Esophagus muscularis mucosa (tissue), 4 donors: ENCODE measurements at regions not wholly inside any gene's neighbourhood (a gene's known extent, or its start where the extent isn't known, plus 50 kb on each side); places are given as distances from the start of the nearest gene placed in this dataset.

Source experiments
- EP300 ChIP-seq: sonication (generic); formaldehyde crosslinking; IDR thresholded peaks from one replicate; pipeline ENCODE4 v1.6.1; 2017; ENCODE audit warnings: antibody characterized with exemption
- POLR2A ChIP-seq: fragments of 450-650 bp; IDR thresholded peaks from one replicate; pipeline ENCODE4 v1.6.1; 2017; ENCODE audit warnings: antibody characterized with exemption, moderate library complexity, mild to moderate bottlenecking, low read depth
- TF ChIP-seq, protein P1 (sequence below), 3 experiments: fragments of 200-600 bp in 2 of 3; fragments of 450-650 bp in 1 of 3; sonication (generic) in 2 of 3; IDR thresholded peaks; one replicate each; pipeline ENCODE4 v1.5.1; 2017 to 2019; ENCODE audit warnings: antibody characterized with exemption in 3 of 3, mild to moderate bottlenecking in 2 of 3, moderate library complexity in 1 of 3

- TF ChIP-seq EP300 (no peak), POLR2A (no peak)
- TF ChIP-seq, protein P1, sequence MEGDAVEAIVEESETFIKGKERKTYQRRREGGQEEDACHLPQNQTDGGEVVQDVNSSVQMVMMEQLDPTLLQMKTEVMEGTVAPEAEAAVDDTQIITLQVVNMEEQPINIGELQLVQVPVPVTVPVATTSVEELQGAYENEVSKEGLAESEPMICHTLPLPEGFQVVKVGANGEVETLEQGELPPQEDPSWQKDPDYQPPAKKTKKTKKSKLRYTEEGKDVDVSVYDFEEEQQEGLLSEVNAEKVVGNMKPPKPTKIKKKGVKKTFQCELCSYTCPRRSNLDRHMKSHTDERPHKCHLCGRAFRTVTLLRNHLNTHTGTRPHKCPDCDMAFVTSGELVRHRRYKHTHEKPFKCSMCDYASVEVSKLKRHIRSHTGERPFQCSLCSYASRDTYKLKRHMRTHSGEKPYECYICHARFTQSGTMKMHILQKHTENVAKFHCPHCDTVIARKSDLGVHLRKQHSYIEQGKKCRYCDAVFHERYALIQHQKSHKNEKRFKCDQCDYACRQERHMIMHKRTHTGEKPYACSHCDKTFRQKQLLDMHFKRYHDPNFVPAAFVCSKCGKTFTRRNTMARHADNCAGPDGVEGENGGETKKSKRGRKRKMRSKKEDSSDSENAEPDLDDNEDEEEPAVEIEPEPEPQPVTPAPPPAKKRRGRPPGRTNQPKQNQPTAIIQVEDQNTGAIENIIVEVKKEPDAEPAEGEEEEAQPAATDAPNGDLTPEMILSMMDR (IDR thresholded peaks at IDR 0.05) = no peak
Measured at GRCh38 chr22:48152916-48153315, 1390.5 kb downstream of the TBC1D22A start.
